ENCODE measurements at regions not wholly inside any gene's neighbourhood (a gene's known extent, or its start where the extent isn't known, plus 50 kb on each side); places are given as distances from the start of the nearest gene placed in this dataset.

- in situ Hi-C loops (cut with MboI; ENCODE audit: low sequenced_read_pairs) = no loop called here
- DNase-seq = no peak
Observed at GRCh38 chr7:115210552-115210951, 288.7 kb downstream of the MDFIC start.

More at GRCh38 chr7:115210552-115210951, 288.7 kb downstream of the MDFIC start:
- H3K36me3 ChIP-seq (ENCODE audit: control insufficient read depth, insufficient read depth, low read length) = no peaks in the 10 kb centered on the region
- CTCF ChIA-PET = no interaction called here
- H3K4ac ChIP-seq (ENCODE audit: low read depth, low read length) = no peak overlapping the region
- no peak overlapping the region for H2BK15ac ChIP-seq (ENCODE audit: low read depth, low read length)
- H2AK9ac ChIP-seq (replicated peaks; ENCODE audit: low read depth, low read length, poor library complexity) = no peak overlapping the region
- WGBS, 2 experiments (ENCODE audit: extremely low coverage in 2 of 2, insufficient read length in 1 of 2) = no CpG with 5 or more reads among the region's 4 CpGs
- no peak overlapping the region for H3K4me3 ChIP-seq (ENCODE audit: insufficient read depth, low read depth, low read length)
- H4K8ac ChIP-seq (ENCODE audit: low read depth in 2 of 2, low read length in 2 of 2) = no peak overlapping the region
- no peak overlapping the region for H4K5ac ChIP-seq (ENCODE audit: low read depth, low read length)
- no peak overlapping the region for H4K91ac ChIP-seq (ENCODE audit: insufficient read depth, low read depth, low read length)
- ATAC-seq (ENCODE audit: low read depth) = no peak
- no peak overlapping the region for H3K56ac ChIP-seq (ENCODE audit: extremely low read depth, insufficient read depth, low read length)
- H3K79me1 ChIP-seq (ENCODE audit: low read depth in 1 of 2, low read length in 2 of 2) = no peaks in the 10 kb centered on the region
- H3K27me3 ChIP-seq (ENCODE audit: control insufficient read depth, insufficient read depth, low read length) = no peaks in the 10 kb centered on the region
- no peak overlapping the region for H2BK5ac ChIP-seq (ENCODE audit: low read depth, low read length, poor library complexity, severe bottlenecking)
- H3K27ac ChIP-seq (ENCODE audit: insufficient read depth, low read length) = no peak overlapping the region
- no peak overlapping the region for H2AFZ ChIP-seq (replicated peaks; ENCODE audit: low read length, poor library complexity)
- no peak overlapping the region for H2AK5ac ChIP-seq (ENCODE audit: low read depth, low read length)
- peaks cover 5% of the 10 kb centered on the region; the same call in 1 of the 2 replicates for H3K9me3 ChIP-seq (ENCODE audit: control insufficient read depth, insufficient read depth, low read length)
- dilution Hi-C loops (cut with HindIII; ENCODE audit: low sequenced_read_pairs, unreplicated experiment) (no loop called here), intact Hi-C loops (cut with micrococcal nuclease) (loop anchor here (10.0 kb wide), 1 partner anchor 464 kb away; no protein-coding TSS in a partner anchor)
- no peak overlapping the region for H3K23ac ChIP-seq (ENCODE audit: low read depth, low read length)
- no peak overlapping the region for H3K4me2 ChIP-seq (ENCODE audit: low read depth, low read length)
- no TSS peak for BruUV-seq (replicated peaks)
- H3K9ac ChIP-seq (ENCODE audit: low read depth, low read length) = no peak overlapping the region
- H3K9me1 ChIP-seq (ENCODE audit: insufficient read depth, low read length) = no peaks in the 10 kb centered on the region
- no peak overlapping the region for H2BK120ac ChIP-seq (ENCODE audit: low read depth, low read length)
- POLR2A ChIA-PET (ENCODE audit: unreplicated experiment) = no interaction called here
- H3K4me1 ChIP-seq (ENCODE audit: control insufficient read depth, insufficient read depth, low read length) = no peaks in the 10 kb centered on the region
- no peak overlapping the region for H2BK20ac ChIP-seq (ENCODE audit: low read depth, low read length)
- TF ChIP-seq USF2 (IDR thresholded peaks at IDR 0.05; ENCODE audit: low read depth, low read length) (no peak), POLR2A (IDR thresholded peaks at IDR 0.05; ENCODE audit: low read depth, low read length) (no peak), CEBPB (IDR thresholded peaks at IDR 0.05; ENCODE audit: low read depth, low read length) (no peak), NFE2L2 (IDR thresholded peaks at IDR 0.05; ENCODE audit: low read depth, low read length) (no peak), SMC3 (IDR thresholded peaks at IDR 0.05; ENCODE audit: low read depth, low read length) (no peak), RFX5 (IDR thresholded peaks at IDR 0.05; ENCODE audit: low read depth, low read length) (no peak), FOS (IDR thresholded peaks at IDR 0.05; ENCODE audit: low read depth, low read length) (no peak), BHLHE40 (IDR thresholded peaks at IDR 0.05; ENCODE audit: low read depth, low read length) (no peak), ELK1 (IDR thresholded peaks at IDR 0.05; ENCODE audit: borderline replicate concordance, low read depth, low read length) (no peak), RAD21 (IDR thresholded peaks at IDR 0.05; ENCODE audit: low read length) (no peak), MAZ (IDR thresholded peaks at IDR 0.05; ENCODE audit: borderline replicate concordance, low read depth, low read length) (no peak), CHD1 (IDR thresholded peaks at IDR 0.05; ENCODE audit: low read depth, low read length) (no peak)
- TF ChIP-seq, protein P1, sequence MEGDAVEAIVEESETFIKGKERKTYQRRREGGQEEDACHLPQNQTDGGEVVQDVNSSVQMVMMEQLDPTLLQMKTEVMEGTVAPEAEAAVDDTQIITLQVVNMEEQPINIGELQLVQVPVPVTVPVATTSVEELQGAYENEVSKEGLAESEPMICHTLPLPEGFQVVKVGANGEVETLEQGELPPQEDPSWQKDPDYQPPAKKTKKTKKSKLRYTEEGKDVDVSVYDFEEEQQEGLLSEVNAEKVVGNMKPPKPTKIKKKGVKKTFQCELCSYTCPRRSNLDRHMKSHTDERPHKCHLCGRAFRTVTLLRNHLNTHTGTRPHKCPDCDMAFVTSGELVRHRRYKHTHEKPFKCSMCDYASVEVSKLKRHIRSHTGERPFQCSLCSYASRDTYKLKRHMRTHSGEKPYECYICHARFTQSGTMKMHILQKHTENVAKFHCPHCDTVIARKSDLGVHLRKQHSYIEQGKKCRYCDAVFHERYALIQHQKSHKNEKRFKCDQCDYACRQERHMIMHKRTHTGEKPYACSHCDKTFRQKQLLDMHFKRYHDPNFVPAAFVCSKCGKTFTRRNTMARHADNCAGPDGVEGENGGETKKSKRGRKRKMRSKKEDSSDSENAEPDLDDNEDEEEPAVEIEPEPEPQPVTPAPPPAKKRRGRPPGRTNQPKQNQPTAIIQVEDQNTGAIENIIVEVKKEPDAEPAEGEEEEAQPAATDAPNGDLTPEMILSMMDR (conservative IDR thresholded peaks at IDR 0.05; ENCODE audit: low read depth, low read length) = no peak
- no peak overlapping the region for H3K14ac ChIP-seq (replicated peaks; ENCODE audit: low read depth, low read length)
- H4K20me1 ChIP-seq (ENCODE audit: insufficient read depth, low read length) = no peaks in the 10 kb centered on the region
- H3K18ac ChIP-seq (ENCODE audit: low read depth, low read length) = no peak overlapping the region
